ENCODE measurements at regions not wholly inside any gene's neighbourhood (a gene's known extent, or its start where the extent isn't known, plus 50 kb on each side); places are given as distances from the start of the nearest gene placed in this dataset.

DNA sequence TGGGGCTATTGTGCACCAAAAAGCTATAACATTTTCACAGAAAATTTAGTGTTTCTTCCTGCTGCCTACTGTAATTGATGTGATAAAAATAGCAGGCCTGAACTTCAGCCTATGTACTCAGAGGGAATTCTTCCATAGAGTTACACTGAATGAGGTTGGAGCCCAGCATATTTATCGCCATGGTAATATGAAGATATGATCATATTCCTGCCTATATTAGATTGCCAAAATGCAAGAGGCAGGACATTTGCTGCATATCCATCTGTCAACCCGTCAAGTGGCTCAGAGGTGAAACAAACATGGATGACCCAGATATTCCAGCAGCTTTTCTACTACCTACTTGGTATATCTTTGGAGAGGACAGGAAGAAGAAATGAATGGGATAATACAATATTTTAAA is 1150.6 kb downstream of the TBL1XR1 start:
- H3K27me3 ChIP-seq (ENCODE audit: insufficient read depth, low read depth): no peaks in the 10 kb centered on the region
- no peak overlapping the region for H3K4me2 ChIP-seq
- no peaks in the 10 kb centered on the region for H3K4me1 ChIP-seq (ENCODE audit: low read depth, poor library complexity, severe bottlenecking)
- TF ChIP-seq, protein P1, sequence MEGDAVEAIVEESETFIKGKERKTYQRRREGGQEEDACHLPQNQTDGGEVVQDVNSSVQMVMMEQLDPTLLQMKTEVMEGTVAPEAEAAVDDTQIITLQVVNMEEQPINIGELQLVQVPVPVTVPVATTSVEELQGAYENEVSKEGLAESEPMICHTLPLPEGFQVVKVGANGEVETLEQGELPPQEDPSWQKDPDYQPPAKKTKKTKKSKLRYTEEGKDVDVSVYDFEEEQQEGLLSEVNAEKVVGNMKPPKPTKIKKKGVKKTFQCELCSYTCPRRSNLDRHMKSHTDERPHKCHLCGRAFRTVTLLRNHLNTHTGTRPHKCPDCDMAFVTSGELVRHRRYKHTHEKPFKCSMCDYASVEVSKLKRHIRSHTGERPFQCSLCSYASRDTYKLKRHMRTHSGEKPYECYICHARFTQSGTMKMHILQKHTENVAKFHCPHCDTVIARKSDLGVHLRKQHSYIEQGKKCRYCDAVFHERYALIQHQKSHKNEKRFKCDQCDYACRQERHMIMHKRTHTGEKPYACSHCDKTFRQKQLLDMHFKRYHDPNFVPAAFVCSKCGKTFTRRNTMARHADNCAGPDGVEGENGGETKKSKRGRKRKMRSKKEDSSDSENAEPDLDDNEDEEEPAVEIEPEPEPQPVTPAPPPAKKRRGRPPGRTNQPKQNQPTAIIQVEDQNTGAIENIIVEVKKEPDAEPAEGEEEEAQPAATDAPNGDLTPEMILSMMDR (conservative IDR thresholded peaks at IDR 0.05; ENCODE audit: low read depth, low read length): no peak
- H3K4me3 ChIP-seq (IDR thresholded peaks at IDR 0.05; ENCODE audit: insufficient read depth, low read depth, low read length): no peak overlapping the region
- no peak overlapping the region for H3K9ac ChIP-seq
- no peaks in the 10 kb centered on the region for H4K20me1 ChIP-seq (ENCODE audit: insufficient read depth)
- no peaks in the 10 kb centered on the region for H3K36me3 ChIP-seq (ENCODE audit: insufficient read depth)
- no peak overlapping the region for H3K27ac ChIP-seq
- no peaks in the 10 kb centered on the region for H3K79me2 ChIP-seq (ENCODE audit: insufficient read depth, low read depth)
- no peak overlapping the region for H2AFZ ChIP-seq (ENCODE audit: low read depth)

DNA sequence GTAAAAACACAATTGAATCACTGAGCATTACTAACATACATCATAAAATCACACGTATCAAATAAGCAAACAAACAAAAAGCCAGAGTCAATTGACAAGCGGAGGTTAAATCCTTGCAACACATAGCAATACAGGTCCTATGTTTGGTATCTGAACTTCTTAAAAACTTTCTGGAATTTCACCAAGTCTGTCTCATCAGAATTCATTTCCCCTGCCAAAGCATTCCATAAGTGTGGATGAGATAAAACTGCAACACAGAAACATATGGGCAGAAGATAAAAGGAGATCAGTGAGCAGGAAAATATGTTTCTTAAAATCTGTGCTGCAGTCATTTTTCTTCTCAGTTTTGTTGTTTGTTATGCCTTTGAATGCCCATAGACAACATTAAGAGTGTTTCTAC is 1155.5 kb downstream of the TBL1XR1 start:
- H3K36me3 ChIP-seq (ENCODE audit: insufficient read depth): no peaks in the 10 kb centered on the region
- no peaks in the 10 kb centered on the region for H3K79me2 ChIP-seq (ENCODE audit: insufficient read depth, low read depth)
- H3K4me2 ChIP-seq: no peak overlapping the region
- H2AFZ ChIP-seq (ENCODE audit: low read depth): no peak overlapping the region
- no peaks in the 10 kb centered on the region for H3K27me3 ChIP-seq (ENCODE audit: insufficient read depth, low read depth)
- TF ChIP-seq, protein P1 (conservative IDR thresholded peaks at IDR 0.05; ENCODE audit: low read depth, low read length): no peak
- H3K4me1 ChIP-seq (ENCODE audit: low read depth, poor library complexity, severe bottlenecking): no peaks in the 10 kb centered on the region
- no peak overlapping the region for H3K27ac ChIP-seq
- H3K4me3 ChIP-seq (IDR thresholded peaks at IDR 0.05; ENCODE audit: insufficient read depth, low read depth, low read length): no peak overlapping the region
- no peak overlapping the region for H3K9ac ChIP-seq
- no peaks in the 10 kb centered on the region for H4K20me1 ChIP-seq (ENCODE audit: insufficient read depth)

DNA sequence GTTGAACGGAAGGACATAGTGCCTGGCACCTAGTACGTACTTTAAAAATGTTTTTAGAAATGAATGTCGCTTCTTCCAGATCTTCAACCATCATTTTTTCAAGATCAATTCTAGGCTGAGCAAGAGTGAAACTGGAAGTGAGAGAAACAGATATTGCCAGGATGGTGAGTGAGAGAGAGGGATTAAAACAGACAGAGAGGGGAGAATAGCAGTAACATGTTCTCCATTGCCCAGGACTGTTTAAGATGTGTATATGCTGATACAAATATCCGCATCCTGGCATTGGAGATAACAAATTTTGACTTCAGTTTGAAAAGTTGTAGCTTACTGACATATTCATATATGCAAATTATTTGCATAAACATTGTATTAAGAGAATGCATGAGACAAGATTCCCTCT is 1156.1 kb downstream of the TBL1XR1 start:
- Histone ChIP-seq H3K4me3 (IDR thresholded peaks at IDR 0.05; ENCODE audit: insufficient read depth, low read depth, low read length) (no peak overlapping the region), H3K27ac (no peak overlapping the region), H3K4me1 (ENCODE audit: low read depth, poor library complexity, severe bottlenecking) (no peaks in the 10 kb centered on the region), H3K36me3 (ENCODE audit: insufficient read depth) (no peaks in the 10 kb centered on the region), H3K4me2 (no peak overlapping the region), H3K27me3 (ENCODE audit: insufficient read depth, low read depth) (no peaks in the 10 kb centered on the region), H3K79me2 (ENCODE audit: insufficient read depth, low read depth) (no peaks in the 10 kb centered on the region), H3K9ac (no peak overlapping the region), H4K20me1 (ENCODE audit: insufficient read depth) (no peaks in the 10 kb centered on the region), H2AFZ (ENCODE audit: low read depth) (no peak overlapping the region)
- TF ChIP-seq, protein P1 (conservative IDR thresholded peaks at IDR 0.05; ENCODE audit: low read depth, low read length): no peak

DNA sequence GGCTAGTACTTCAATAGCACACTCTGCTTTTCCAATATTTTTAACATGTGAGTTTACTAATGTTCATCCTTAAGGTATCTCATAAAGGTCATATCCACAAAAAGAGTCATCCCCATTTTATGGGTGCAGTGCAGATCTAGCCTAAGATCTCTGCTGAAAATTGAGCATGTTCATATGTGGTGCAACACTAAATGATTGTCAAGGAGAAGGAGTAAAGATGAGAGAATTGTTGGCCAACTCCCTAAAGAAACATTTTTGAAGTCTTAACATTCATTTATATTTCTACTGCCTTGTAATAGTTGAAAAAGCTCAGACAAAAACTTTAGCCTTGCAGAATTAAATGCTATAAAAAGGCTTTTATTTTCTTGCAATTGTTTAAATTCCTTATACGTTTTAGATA is 1159.6 kb downstream of the TBL1XR1 start:
- no peaks in the 10 kb centered on the region for H3K36me3 ChIP-seq (ENCODE audit: insufficient read depth)
- no peak overlapping the region for H2AFZ ChIP-seq (ENCODE audit: low read depth)
- TF ChIP-seq, protein P1 (conservative IDR thresholded peaks at IDR 0.05; ENCODE audit: low read depth, low read length): no peak
- H3K27me3 ChIP-seq (ENCODE audit: insufficient read depth, low read depth): no peaks in the 10 kb centered on the region
- no peak overlapping the region for H3K4me3 ChIP-seq (IDR thresholded peaks at IDR 0.05; ENCODE audit: insufficient read depth, low read depth, low read length)
- H3K4me1 ChIP-seq (ENCODE audit: low read depth, poor library complexity, severe bottlenecking): no peaks in the 10 kb centered on the region
- H3K27ac ChIP-seq: no peak overlapping the region
- H3K9ac ChIP-seq: no peak overlapping the region
- H4K20me1 ChIP-seq (ENCODE audit: insufficient read depth): no peaks in the 10 kb centered on the region
- no peak overlapping the region for H3K4me2 ChIP-seq
- no peaks in the 10 kb centered on the region for H3K79me2 ChIP-seq (ENCODE audit: insufficient read depth, low read depth)

Measured in KMS-11 (cell line).